Endometrial microvascular endothelial cells (primary cell): ENCODE measurements at regions not wholly inside any gene's neighbourhood (a gene's known extent, or its start where the extent isn't known, plus 50 kb on each side); places are given as distances from the start of the nearest gene placed in this dataset.

Experiments
- in situ Hi-C: cut with HindIII; loops from 2 replicates; pipeline ENCODE4 v1.10.0; 2017; ENCODE audit warnings: low sequenced_read_pairs, low pct_unique_long_range_greater_than_20kb; ENCODE audit errors: inconsistent ontology term

GRCh38 chr2:187098154-187098553, 249.2 kb upstream of the ZSWIM2 start:
- in situ Hi-C loops, result no loop called here

DNA sequence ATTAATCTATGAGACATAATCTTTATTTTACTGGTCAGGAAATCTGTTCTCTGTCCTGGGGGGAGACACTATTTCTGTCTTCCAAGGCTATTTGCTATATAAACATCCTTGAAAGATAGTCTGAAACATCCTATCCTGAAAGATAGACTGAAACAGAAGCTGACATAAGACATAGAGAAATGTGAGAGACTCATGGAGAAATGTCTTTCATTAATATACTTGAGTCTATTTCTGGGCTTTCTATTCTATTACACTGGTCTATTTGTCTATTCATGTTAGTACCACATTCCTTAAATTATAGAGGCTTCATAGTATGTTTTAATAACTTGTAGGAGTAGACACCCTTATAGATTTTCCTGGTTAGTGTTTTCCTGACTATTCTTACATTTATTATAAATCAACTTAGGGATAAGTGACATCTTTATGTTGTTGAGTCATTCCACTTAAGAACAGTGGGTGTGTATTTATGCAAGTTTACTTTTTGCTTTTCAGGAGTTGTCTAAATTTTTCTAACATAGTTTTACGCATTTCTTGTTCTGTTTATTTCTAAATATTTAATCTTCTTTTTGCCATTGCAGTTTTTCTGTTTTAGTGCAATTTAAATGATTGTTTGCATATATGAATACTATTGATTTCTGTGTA, 244.9 kb upstream of the ZSWIM2 start:
- in situ Hi-C loops, result no loop called here

GRCh38 chr2:187091664-187092063, 242.7 kb upstream of the ZSWIM2 start:
- in situ Hi-C loops, result no loop called here

- in situ Hi-C loops, result no loop called here
These were observed 235.6 kb upstream of the ZSWIM2 start for GRCh38 chr2:187084524-187084923.

- in situ Hi-C loops, result no loop called here
These were observed 232.5 kb upstream of the ZSWIM2 start for GRCh38 chr2:187081461-187081860.

GRCh38 chr2:187079901-187080300, 230.9 kb upstream of the ZSWIM2 start:
- in situ Hi-C loops, result no loop called here

DNA sequence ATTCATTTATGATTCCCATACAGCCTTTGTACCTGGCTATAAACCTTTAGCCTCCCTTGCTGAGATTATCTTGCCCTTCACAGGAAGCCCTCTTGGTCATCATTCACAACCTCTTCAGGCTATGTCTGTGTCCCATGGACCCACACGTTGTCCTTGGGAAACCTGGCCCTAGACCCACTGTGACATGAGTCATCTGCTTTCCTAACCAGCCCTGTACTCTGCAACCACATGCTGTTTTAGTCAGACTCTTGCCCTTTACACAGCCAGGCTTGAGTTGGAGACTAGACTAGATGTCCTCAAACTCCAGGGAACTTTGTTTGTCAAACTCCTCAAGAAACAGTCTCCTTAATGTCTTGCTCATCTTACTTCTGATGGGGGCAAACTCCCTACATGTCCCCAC, 229.3 kb upstream of the ZSWIM2 start:
- in situ Hi-C loops, result no loop called here

- in situ Hi-C loops, result no loop called here
These were observed 226.7 kb upstream of the ZSWIM2 start for GRCh38 chr2:187075671-187076070.

DNA sequence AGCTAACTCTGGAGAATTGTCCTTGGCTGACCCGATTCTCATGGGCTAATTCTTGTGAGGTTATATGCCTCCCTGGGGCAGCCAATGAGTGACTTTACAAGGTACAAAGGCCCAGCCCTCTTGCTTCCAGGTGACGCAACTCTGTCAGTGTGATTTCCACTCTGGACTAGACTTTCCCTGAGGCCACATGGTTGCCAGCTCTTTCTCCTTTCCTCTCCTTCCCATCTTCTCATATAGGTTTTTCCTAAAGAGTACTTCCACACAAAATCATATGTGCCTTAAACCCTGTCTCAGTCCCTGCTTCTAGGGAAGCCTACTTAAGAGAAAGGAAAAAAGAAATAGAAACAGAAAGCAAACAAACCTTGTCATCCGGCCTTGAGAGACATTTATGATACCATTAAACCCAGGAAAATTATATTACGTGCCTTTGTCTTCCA, 226.2 kb upstream of the ZSWIM2 start:
- in situ Hi-C loops, result no loop called here

- in situ Hi-C loops, result no loop called here
These were observed 209.2 kb upstream of the ZSWIM2 start for GRCh38 chr2:187058198-187058597.

- in situ Hi-C loops, result no loop called here
These were observed 208.5 kb upstream of the ZSWIM2 start for GRCh38 chr2:187057466-187057865.

- in situ Hi-C loops, result no loop called here
These were observed 207.7 kb upstream of the ZSWIM2 start for GRCh38 chr2:187056416-187057334.

DNA sequence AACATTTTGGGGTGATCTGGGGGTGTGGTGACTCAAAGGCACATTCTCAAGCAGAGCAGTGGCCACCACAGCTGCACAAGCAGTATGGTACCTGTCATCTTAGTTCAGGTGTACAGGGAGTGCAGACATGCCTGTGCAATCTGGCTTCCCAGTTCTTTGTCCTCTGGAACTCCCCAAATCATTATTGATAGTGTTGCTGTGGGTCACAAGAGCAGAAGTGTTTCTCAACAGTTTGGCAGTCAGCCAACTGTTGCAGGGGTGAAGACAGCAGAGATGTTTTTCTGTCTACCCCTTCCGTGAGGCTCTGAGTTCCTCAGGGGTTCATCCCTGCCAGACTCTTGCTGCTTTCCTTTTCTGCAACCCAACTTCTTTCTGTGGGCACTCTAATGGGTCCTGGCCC, 206.5 kb upstream of the ZSWIM2 start:
- in situ Hi-C loops, result no loop called here

DNA sequence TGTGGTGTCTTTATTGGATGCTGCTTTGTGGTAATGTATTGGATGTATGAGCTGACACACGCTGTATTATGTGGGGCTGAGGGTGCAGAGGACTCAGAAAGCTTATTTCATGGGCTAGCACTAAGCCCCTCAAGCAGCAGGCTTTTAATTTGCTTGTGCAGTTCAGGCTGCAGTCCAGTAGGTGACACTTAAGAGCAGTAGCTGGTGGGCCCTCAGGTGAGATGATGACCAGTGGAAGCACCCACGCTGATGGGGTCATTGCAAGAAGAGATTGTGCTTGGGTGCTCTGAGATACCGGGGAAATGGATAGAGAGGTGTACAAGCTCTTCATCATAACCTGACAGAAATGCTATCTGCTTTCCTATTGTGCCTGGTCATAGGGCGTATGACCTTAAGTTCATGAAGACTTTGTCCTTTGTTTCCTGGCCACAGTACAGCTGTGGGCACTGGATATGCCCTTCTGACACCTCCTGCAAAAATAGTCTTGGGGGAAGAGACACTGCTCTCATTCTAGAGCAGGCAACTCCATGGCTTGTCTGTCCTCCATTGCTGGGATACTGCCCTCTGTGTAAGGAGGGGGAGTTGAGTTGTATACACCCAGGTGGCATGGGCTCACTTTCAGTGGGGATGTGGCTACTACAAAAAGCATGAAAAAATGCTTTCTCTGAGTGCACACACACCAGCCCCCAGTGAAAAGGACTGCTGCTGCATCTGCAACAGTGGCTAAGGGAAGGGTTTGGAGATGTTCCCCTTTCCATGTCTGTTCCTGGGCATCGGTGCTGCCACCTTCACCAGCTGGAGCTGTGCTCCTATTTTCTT, 205.7 kb upstream of the ZSWIM2 start:
- in situ Hi-C loops, result no loop called here

- in situ Hi-C loops, result no loop called here
These were observed 202.4 kb upstream of the ZSWIM2 start for GRCh38 chr2:187051350-187051749.

GRCh38 chr2:187050409-187050998, 201.5 kb upstream of the ZSWIM2 start:
- in situ Hi-C loops, result no loop called here

DNA sequence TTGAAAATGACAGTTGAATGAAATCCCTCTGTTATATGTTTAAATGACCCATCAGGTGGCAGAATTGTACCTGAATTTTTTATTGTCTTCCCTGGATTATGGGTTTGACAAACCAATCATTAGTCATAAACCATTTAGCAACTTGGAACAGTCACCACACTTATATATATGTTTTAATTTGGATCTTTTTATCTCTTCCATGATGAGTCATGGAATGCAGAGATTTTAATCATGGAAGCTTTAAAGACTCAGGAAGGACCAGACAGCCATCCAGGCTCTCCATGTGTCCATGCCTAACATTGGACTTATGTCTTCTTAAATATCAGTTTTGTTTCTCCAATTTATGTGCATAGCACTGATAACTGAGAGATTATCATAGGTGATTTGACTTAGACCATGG, 188.3 kb upstream of the ZSWIM2 start:
- in situ Hi-C loops, result no loop called here

DNA sequence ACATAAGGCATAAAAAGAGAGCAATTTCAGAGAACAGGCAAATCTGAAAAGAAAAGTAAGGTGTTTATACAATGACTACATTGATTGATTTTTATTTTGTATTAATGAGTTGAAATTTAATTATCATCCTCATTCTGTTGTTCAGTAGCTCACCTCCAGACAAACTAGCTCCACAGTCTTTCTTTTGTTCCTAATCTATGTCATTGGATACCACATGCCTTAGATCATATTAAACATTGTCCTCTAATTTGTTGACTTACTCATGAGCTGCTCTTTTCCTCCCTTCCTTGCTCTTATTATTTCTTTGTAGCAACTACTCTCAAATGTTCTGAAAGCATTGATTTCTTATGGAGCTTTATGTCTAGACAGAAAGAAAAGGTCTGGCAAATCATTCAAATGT, 185.5 kb upstream of the ZSWIM2 start:
- in situ Hi-C loops, result no loop called here

DNA sequence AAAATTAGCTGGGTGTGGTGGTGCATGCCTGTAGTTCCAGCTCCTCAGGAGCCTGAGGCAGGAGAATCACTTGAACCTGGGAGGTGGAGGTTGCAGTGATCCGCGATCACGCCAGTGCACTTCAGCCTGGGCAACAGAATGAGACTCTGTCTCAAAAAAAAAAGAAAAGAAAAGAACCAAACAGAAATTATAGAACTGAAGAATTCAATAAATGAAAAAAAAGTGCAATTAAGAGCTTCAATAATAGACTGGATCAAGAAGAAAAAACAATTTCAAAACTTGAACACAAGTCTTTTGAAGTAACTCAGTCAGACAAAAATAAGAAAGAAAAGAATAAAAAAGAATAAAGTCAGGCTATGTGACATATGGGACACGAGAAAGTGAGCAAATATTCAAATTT, 175.8 kb upstream of the ZSWIM2 start:
- in situ Hi-C loops, result no loop called here
